ENCODE measurements at regions not wholly inside any gene's neighbourhood (a gene's known extent, or its start where the extent isn't known, plus 50 kb on each side); places are given as distances from the start of the nearest gene placed in this dataset.

- H3K9me3 ChIP-seq (ENCODE audit: control insufficient read depth in 4 of 4, insufficient read depth in 3 of 4, low read length in 3 of 4): peaks cover 0 to 2% (median under 1%) of the 10 kb centered on the region in 4 donors
- no peaks in the 10 kb centered on the region for H3K36me3 ChIP-seq (ENCODE audit: control insufficient read depth in 4 of 4, insufficient read depth in 4 of 4, low read length in 4 of 4)
- H3K4me3 ChIP-seq: no peak overlapping the region
- H3K9ac ChIP-seq (ENCODE audit: insufficient read depth in 1 of 2, low read length in 2 of 2): no peak overlapping the region
- H3K27ac ChIP-seq (ENCODE audit: low read depth in 1 of 2, low read length in 1 of 2): no peak overlapping the region
- no peak for ATAC-seq (ENCODE audit: insufficient read depth, low FRiP score)
- H3K4me1 ChIP-seq (ENCODE audit: control insufficient read depth in 5 of 5, insufficient read depth in 5 of 5, low read length in 5 of 5): peaks cover 0 to 2% (median 0%) of the 10 kb centered on the region in 5 donors
- no peak for TF ChIP-seq CTCF (IDR thresholded peaks at IDR 0.05; ENCODE audit: control extremely low read depth, extremely low read depth)
- no peak for DNase-seq
- WGBS, 2 donors: 73 to 79% methylated on average over 3 of the region's 3 CpGs
- no peaks in the 10 kb centered on the region for H3K27me3 ChIP-seq (ENCODE audit: control insufficient read depth in 3 of 3, insufficient read depth in 3 of 3, low read length in 2 of 3)
Observed at GRCh38 chr3:99111235-99111634, 209.7 kb upstream of the DCBLD2 start.

GRCh38 chr3:99110401-99110800, 208.9 kb upstream of the DCBLD2 start:
- Histone ChIP-seq H3K4me1 (ENCODE audit: control insufficient read depth in 5 of 5, insufficient read depth in 5 of 5, low read length in 5 of 5) (peaks cover 0 to 2% (median 0%) of the 10 kb centered on the region in 5 donors), H3K4me3 (no peak overlapping the region), H3K27ac (ENCODE audit: low read depth in 1 of 2, low read length in 1 of 2) (no peak overlapping the region), H3K27me3 (ENCODE audit: control insufficient read depth in 3 of 3, insufficient read depth in 3 of 3, low read length in 2 of 3) (no peaks in the 10 kb centered on the region), H3K36me3 (ENCODE audit: control insufficient read depth in 4 of 4, insufficient read depth in 4 of 4, low read length in 4 of 4) (no peaks in the 10 kb centered on the region), H3K9me3 (ENCODE audit: control insufficient read depth in 4 of 4, insufficient read depth in 3 of 4, low read length in 3 of 4) (peaks cover 0 to 2% (median under 1%) of the 10 kb centered on the region in 4 donors), H3K9ac (ENCODE audit: insufficient read depth in 1 of 2, low read length in 2 of 2) (no peak overlapping the region)
- no peak for DNase-seq
- TF ChIP-seq CTCF (IDR thresholded peaks at IDR 0.05; ENCODE audit: control extremely low read depth, extremely low read depth): no peak
- ATAC-seq (ENCODE audit: insufficient read depth, low FRiP score): no peak
- WGBS, 2 donors: 87 to 91% methylated on average over 4 of the region's 4 CpGs

- 38 to 57% methylated on average over 2 of the region's 2 CpGs for WGBS, 2 donors
- DNase-seq: peak in 2 of 3 donors; percentile 22
- Histone ChIP-seq H3K9ac (ENCODE audit: insufficient read depth in 1 of 2, low read length in 2 of 2) (no peak overlapping the region), H3K4me3 (no peak overlapping the region), H3K9me3 (ENCODE audit: control insufficient read depth in 4 of 4, insufficient read depth in 3 of 4, low read length in 3 of 4) (no peaks in the 10 kb centered on the region), H3K27me3 (ENCODE audit: control insufficient read depth in 3 of 3, insufficient read depth in 3 of 3, low read length in 2 of 3) (no peaks in the 10 kb centered on the region), H3K4me1 (ENCODE audit: control insufficient read depth in 5 of 5, insufficient read depth in 5 of 5, low read length in 5 of 5) (peaks cover 0 to 2% (median 0%) of the 10 kb centered on the region in 5 donors), H3K27ac (ENCODE audit: low read depth in 1 of 2, low read length in 1 of 2) (no peak overlapping the region), H3K36me3 (ENCODE audit: control insufficient read depth in 4 of 4, insufficient read depth in 4 of 4, low read length in 4 of 4) (no peaks in the 10 kb centered on the region)
- TF ChIP-seq CTCF (IDR thresholded peaks at IDR 0.05; ENCODE audit: control extremely low read depth, extremely low read depth): no peak
- peak; percentile 47 for ATAC-seq (ENCODE audit: insufficient read depth, low FRiP score)
Observed at GRCh38 chr3:99108508-99108907, 207.0 kb upstream of the DCBLD2 start.

- Histone ChIP-seq H3K4me3 (no peak overlapping the region), H3K27me3 (ENCODE audit: control insufficient read depth in 3 of 3, insufficient read depth in 3 of 3, low read length in 2 of 3) (no peaks in the 10 kb centered on the region), H3K9me3 (ENCODE audit: control insufficient read depth in 4 of 4, insufficient read depth in 3 of 4, low read length in 3 of 4) (peaks cover 0 to 3% (median 0%) of the 10 kb centered on the region in 4 donors), H3K27ac (ENCODE audit: low read depth in 1 of 2, low read length in 1 of 2) (no peak overlapping the region), H3K9ac (ENCODE audit: insufficient read depth in 1 of 2, low read length in 2 of 2) (no peak overlapping the region), H3K36me3 (ENCODE audit: control insufficient read depth in 4 of 4, insufficient read depth in 4 of 4, low read length in 4 of 4) (no peaks in the 10 kb centered on the region), H3K4me1 (ENCODE audit: control insufficient read depth in 5 of 5, insufficient read depth in 5 of 5, low read length in 5 of 5) (no peaks in the 10 kb centered on the region)
- 78 to 86% methylated on average over 2 of the region's 2 CpGs for WGBS, 2 donors
- DNase-seq (no peak), ATAC-seq (ENCODE audit: insufficient read depth, low FRiP score) (no peak)
- no peak for TF ChIP-seq CTCF (IDR thresholded peaks at IDR 0.05; ENCODE audit: control extremely low read depth, extremely low read depth)
Observed at GRCh38 chr3:99094606-99095005, 193.1 kb upstream of the DCBLD2 start.

Data from lung (tissue), 11 donors.